Stimulated activated naive B cell treated with anti-CD40 and anti-IgM and Interleukin-4, amounts not matched to agents 10 μg/mL and 1 μg/mL and 100 μg/mL, for 72 hours (primary cell): ENCODE measurements at regions not wholly inside any gene's neighbourhood (a gene's known extent, or its start where the extent isn't known, plus 50 kb on each side); places are given as distances from the start of the nearest gene placed in this dataset.

Experiments used
- ATAC-seq, 2 donors: fragments of 150-1000 bp; cut with Tn5 transposase; replicated peaks; 2 replicates each; pipeline ENCODE4 v1.10.0; 2021; ENCODE audit warnings: moderate library complexity in 1 of 2
- DNase-seq: peaks from one replicate; pipeline ENCODE4 v3.0.0; 2021
- H3K27ac Mint-ChIP-seq: one replicate; pipeline ENCODE4 v1.8.0; 2022; ENCODE audit warnings: mild to moderate bottlenecking, mixed read lengths
- H3K27me3 Mint-ChIP-seq, 2 donors: one replicate each; pipeline ENCODE4 v1.8.0; 2022; ENCODE audit warnings: mixed read lengths in 2 of 2
- H3K36me3 Mint-ChIP-seq, 2 donors: one replicate each; pipeline ENCODE4 v1.8.0; 2022; ENCODE audit warnings: mixed read lengths in 2 of 2, mild to moderate bottlenecking in 1 of 2
- H3K4me1 Mint-ChIP-seq, 2 donors: one replicate each; pipeline ENCODE4 v1.8.0; 2022; ENCODE audit warnings: mixed read lengths in 2 of 2, mild to moderate bottlenecking in 1 of 2
- H3K4me3 Mint-ChIP-seq, 2 donors: one replicate each; pipeline ENCODE4 v1.8.0; 2022; ENCODE audit warnings: mild to moderate bottlenecking in 2 of 2, mixed read lengths in 2 of 2, moderate library complexity in 1 of 2
- H3K9me3 Mint-ChIP-seq, 2 donors: one replicate each; pipeline ENCODE4 v1.8.0; 2022; ENCODE audit warnings: mixed read lengths in 2 of 2, mild to moderate bottlenecking in 1 of 2

- H3K36me3 Mint-ChIP-seq, result no peaks in the 10 kb centered on the region
- ATAC-seq (no peak), DNase-seq (no peak)
- H3K9me3 Mint-ChIP-seq, result no peaks in the 10 kb centered on the region
- H3K27me3 Mint-ChIP-seq, result peaks cover 17 to 27% of the 10 kb centered on the region in 2 donors
- no peaks in the 10 kb centered on the region for H3K4me1 Mint-ChIP-seq
- H3K4me3 Mint-ChIP-seq, result no peak overlapping the region
- H3K27ac Mint-ChIP-seq, result no peak overlapping the region
These were observed 51.7 kb upstream of the RCN1 start for GRCh38 chr11:32039149-32039548.

GRCh38 chr11:32034680-32035079 is 56.2 kb upstream of the RCN1 start:
- Mint-ChIP-seq H3K4me3 (no peak overlapping the region), H3K4me1 (no peaks in the 10 kb centered on the region), H3K27ac (no peak overlapping the region), H3K36me3 (no peaks in the 10 kb centered on the region), H3K9me3 (no peaks in the 10 kb centered on the region), H3K27me3 (peaks cover 17 to 20% of the 10 kb centered on the region in 2 donors)
- DNase-seq (no peak), ATAC-seq (no peak)

- H3K9me3 Mint-ChIP-seq, result no peaks in the 10 kb centered on the region
- no peaks in the 10 kb centered on the region for H3K36me3 Mint-ChIP-seq
- H3K4me1 Mint-ChIP-seq, result no peaks in the 10 kb centered on the region
- H3K27ac Mint-ChIP-seq, result no peak overlapping the region
- ATAC-seq, result no peak
- H3K27me3 Mint-ChIP-seq, result peaks cover 14 to 20% of the 10 kb centered on the region in 2 donors
- no peak overlapping the region for H3K4me3 Mint-ChIP-seq
- DNase-seq, result no peak
These were observed 56.7 kb upstream of the RCN1 start for GRCh38 chr11:32034149-32034548.

- no peaks in the 10 kb centered on the region for H3K36me3 Mint-ChIP-seq
- H3K27ac Mint-ChIP-seq, result no peak overlapping the region
- no peak for ATAC-seq
- H3K4me3 Mint-ChIP-seq, result no peak overlapping the region
- H3K9me3 Mint-ChIP-seq, result peaks cover 0 to 3% of the 10 kb centered on the region in 2 donors
- H3K27me3 Mint-ChIP-seq, result peaks cover 12 to 17% of the 10 kb centered on the region in 2 donors
- H3K4me1 Mint-ChIP-seq, result no peaks in the 10 kb centered on the region
- no peak for DNase-seq
These were observed 57.4 kb upstream of the RCN1 start for GRCh38 chr11:32033491-32033890.

- DNase-seq (no peak), ATAC-seq (no peak)
- Mint-ChIP-seq H3K36me3 (no peaks in the 10 kb centered on the region), H3K27ac (no peak overlapping the region), H3K4me3 (no peak overlapping the region), H3K9me3 (peaks cover 0 to 3% of the 10 kb centered on the region in 2 donors), H3K27me3 (peaks cover 12% of the 10 kb centered on the region in 2 donors), H3K4me1 (no peaks in the 10 kb centered on the region)
These were observed 57.8 kb upstream of the RCN1 start for GRCh38 chr11:32033067-32033466.

- H3K27ac Mint-ChIP-seq, result no peak overlapping the region
- peaks cover 0 to 3% of the 10 kb centered on the region in 2 donors for H3K9me3 Mint-ChIP-seq
- ATAC-seq (peak in 1 of 2 donors; percentile 18), DNase-seq (no peak)
- peaks cover 9 to 11% of the 10 kb centered on the region in 2 donors for H3K27me3 Mint-ChIP-seq
- H3K4me3 Mint-ChIP-seq, result no peak overlapping the region
- no peaks in the 10 kb centered on the region for H3K4me1 Mint-ChIP-seq
- H3K36me3 Mint-ChIP-seq, result no peaks in the 10 kb centered on the region
These were observed 58.4 kb upstream of the RCN1 start for GRCh38 chr11:32032478-32032877.

- DNase-seq, result no peak
- Mint-ChIP-seq H3K4me3 (no peak overlapping the region), H3K4me1 (no peaks in the 10 kb centered on the region), H3K27me3 (peaks cover 5 to 8% of the 10 kb centered on the region in 2 donors), H3K36me3 (no peaks in the 10 kb centered on the region), H3K27ac (no peak overlapping the region), H3K9me3 (peaks cover 0 to 3% of the 10 kb centered on the region in 2 donors)
- no peak for ATAC-seq
These were observed 58.8 kb upstream of the RCN1 start for GRCh38 chr11:32032052-32032451.

GRCh38 chr11:32030875-32031503 is 59.9 kb upstream of the RCN1 start:
- Mint-ChIP-seq H3K4me1 (no peaks in the 10 kb centered on the region), H3K9me3 (peaks cover 0 to 3% of the 10 kb centered on the region in 2 donors), H3K27ac (no peak overlapping the region), H3K4me3 (no peak overlapping the region), H3K36me3 (no peaks in the 10 kb centered on the region), H3K27me3 (peaks cover 5 to 14% of the 10 kb centered on the region in 2 donors)
- DNase-seq, result no peak
- ATAC-seq, result no peak

GRCh38 chr11:32029721-32030120 is 61.2 kb upstream of the RCN1 start:
- peaks cover 8 to 12% of the 10 kb centered on the region in 2 donors for H3K27me3 Mint-ChIP-seq
- no peaks in the 10 kb centered on the region for H3K36me3 Mint-ChIP-seq
- ATAC-seq (no peak), DNase-seq (no peak)
- peaks cover 0 to 3% of the 10 kb centered on the region in 2 donors for H3K9me3 Mint-ChIP-seq
- H3K4me3 Mint-ChIP-seq, result no peak overlapping the region
- no peaks in the 10 kb centered on the region for H3K4me1 Mint-ChIP-seq
- no peak overlapping the region for H3K27ac Mint-ChIP-seq

GRCh38 chr11:32028201-32028600 is 62.7 kb upstream of the RCN1 start:
- H3K27me3 Mint-ChIP-seq, result peaks cover 11 to 13% of the 10 kb centered on the region in 2 donors
- H3K4me3 Mint-ChIP-seq, result no peak overlapping the region
- DNase-seq (no peak), ATAC-seq (no peak)
- H3K36me3 Mint-ChIP-seq, result no peaks in the 10 kb centered on the region
- H3K27ac Mint-ChIP-seq, result no peak overlapping the region
- no peaks in the 10 kb centered on the region for H3K4me1 Mint-ChIP-seq
- H3K9me3 Mint-ChIP-seq, result peaks cover 0 to 3% of the 10 kb centered on the region in 2 donors

- H3K4me1 Mint-ChIP-seq, result no peaks in the 10 kb centered on the region
- ATAC-seq, result no peak
- H3K27ac Mint-ChIP-seq, result no peak overlapping the region
- peaks cover 0 to 3% of the 10 kb centered on the region in 2 donors for H3K9me3 Mint-ChIP-seq
- H3K27me3 Mint-ChIP-seq, result peaks cover 9 to 16% of the 10 kb centered on the region in 2 donors
- DNase-seq, result no peak
- no peaks in the 10 kb centered on the region for H3K36me3 Mint-ChIP-seq
- H3K4me3 Mint-ChIP-seq, result no peak overlapping the region
These were observed 64.1 kb upstream of the RCN1 start for GRCh38 chr11:32026766-32027165.

- Mint-ChIP-seq H3K9me3 (peaks cover 0 to 3% of the 10 kb centered on the region in 2 donors), H3K27ac (no peak overlapping the region), H3K36me3 (no peaks in the 10 kb centered on the region), H3K4me3 (no peak overlapping the region), H3K4me1 (no peaks in the 10 kb centered on the region), H3K27me3 (peaks cover 9 to 18% of the 10 kb centered on the region in 2 donors)
- ATAC-seq (no peak), DNase-seq (no peak)
These were observed 65.9 kb upstream of the RCN1 start for GRCh38 chr11:32024948-32025347.

- no peak overlapping the region for H3K27ac Mint-ChIP-seq
- H3K9me3 Mint-ChIP-seq, result no peaks in the 10 kb centered on the region
These were observed 67.2 kb upstream of the RCN1 start for GRCh38 chr11:32023370-32024305.

GRCh38 chr11:32018672-32019071 is 72.2 kb upstream of the RCN1 start:
- ATAC-seq (no peak), DNase-seq (no peak)
- Mint-ChIP-seq H3K4me3 (no peak overlapping the region), H3K27ac (no peak overlapping the region), H3K4me1 (no peaks in the 10 kb centered on the region), H3K27me3 (peaks cover 5 to 19% of the 10 kb centered on the region in 2 donors), H3K9me3 (no peaks in the 10 kb centered on the region), H3K36me3 (no peaks in the 10 kb centered on the region)

More at GRCh38 chr11:32023370-32024305, 67.2 kb upstream of the RCN1 start:
- Mint-ChIP-seq H3K36me3 (no peaks in the 10 kb centered on the region), H3K4me3 (no peak overlapping the region), H3K27me3 (peaks cover 9 to 18% of the 10 kb centered on the region in 2 donors), H3K4me1 (no peaks in the 10 kb centered on the region)
- ATAC-seq (no peak), DNase-seq (no peak)

GRCh38 chr11:32016111-32016510 is 74.8 kb upstream of the RCN1 start:
- no peak overlapping the region for H3K4me3 Mint-ChIP-seq
- H3K36me3 Mint-ChIP-seq, result no peaks in the 10 kb centered on the region
- no peak overlapping the region for H3K27ac Mint-ChIP-seq
- peaks cover 8 to 25% of the 10 kb centered on the region in 2 donors for H3K27me3 Mint-ChIP-seq
- DNase-seq, result no peak
- no peak for ATAC-seq
- H3K9me3 Mint-ChIP-seq, result no peaks in the 10 kb centered on the region
- no peaks in the 10 kb centered on the region for H3K4me1 Mint-ChIP-seq
